ENCODE measurements at regions not wholly inside any gene's neighbourhood (a gene's known extent, or its start where the extent isn't known, plus 50 kb on each side); places are given as distances from the start of the nearest gene placed in this dataset.
"Not testable (repeated sequence)": the region's sequence is repeated elsewhere in the genome, so short reads cannot be mapped to it uniquely, and the experiment has no call there.

DNA sequence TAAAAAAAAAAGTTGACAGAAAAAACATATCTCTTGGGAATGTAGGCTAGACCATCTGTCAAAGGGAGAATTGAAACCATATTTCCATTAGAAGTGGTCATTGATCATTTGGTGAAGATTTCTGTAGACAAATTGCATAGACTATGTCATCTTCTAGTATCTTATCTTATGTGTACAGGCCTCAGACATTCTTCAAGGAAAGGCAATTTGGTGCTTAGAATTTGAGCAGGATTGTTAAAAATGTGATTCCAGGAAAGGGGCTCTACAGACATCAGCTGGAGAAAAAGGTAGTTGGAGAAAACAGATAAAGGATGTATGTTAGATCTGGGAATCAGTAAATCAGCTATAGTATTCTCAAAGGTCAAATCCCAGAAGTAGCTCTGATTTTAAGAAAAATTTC lies 627.1 kb downstream of the TMTC2 start:
- H3K4me3 ChIP-seq (ENCODE audit: low read length in 2 of 2): no peak overlapping the region
- H3K9me3 ChIP-seq (ENCODE audit: control insufficient read depth in 2 of 2, low read length in 2 of 2): no peaks in the 10 kb centered on the region
- H3K9ac ChIP-seq (ENCODE audit: low read depth in 1 of 2, low read length in 2 of 2): no peak overlapping the region
- H3K4me1 ChIP-seq (ENCODE audit: control insufficient read depth in 2 of 2, insufficient read depth in 2 of 2, low read length in 2 of 2): no peaks in the 10 kb centered on the region
- H3K27me3 ChIP-seq (ENCODE audit: control insufficient read depth in 2 of 2, insufficient read depth in 2 of 2, low read length in 2 of 2): no peaks in the 10 kb centered on the region
- no peaks in the 10 kb centered on the region for H3K36me3 ChIP-seq (ENCODE audit: control insufficient read depth in 2 of 2, insufficient read depth in 2 of 2, low read length in 2 of 2)
- H3K27ac ChIP-seq (ENCODE audit: low read depth in 2 of 2, low read length in 2 of 2): no peak overlapping the region

DNA sequence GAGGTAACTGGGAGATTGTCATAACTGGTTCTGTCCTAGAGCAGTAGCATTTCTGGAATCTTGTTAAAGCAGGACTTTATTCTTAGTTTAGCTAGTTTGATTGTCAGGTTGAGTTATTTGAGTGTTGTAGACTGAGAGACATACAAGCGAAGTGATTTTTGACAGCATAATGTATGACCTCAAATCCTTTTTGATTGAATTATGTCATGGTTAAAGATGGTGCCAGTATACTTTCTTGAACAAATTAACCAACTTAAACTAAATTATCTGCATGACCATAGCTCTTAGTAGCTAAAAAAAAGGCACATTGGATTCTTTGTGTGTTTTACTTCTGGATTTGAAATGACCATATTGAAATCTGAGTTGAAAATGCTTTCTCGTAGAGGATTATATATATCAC lies 626.6 kb downstream of the TMTC2 start:
- no peak overlapping the region for H3K4me3 ChIP-seq (ENCODE audit: low read length in 2 of 2)
- H3K9ac ChIP-seq (ENCODE audit: low read depth in 1 of 2, low read length in 2 of 2): no peak overlapping the region
- no peaks in the 10 kb centered on the region for H3K4me1 ChIP-seq (ENCODE audit: control insufficient read depth in 2 of 2, insufficient read depth in 2 of 2, low read length in 2 of 2)
- no peaks in the 10 kb centered on the region for H3K9me3 ChIP-seq (ENCODE audit: control insufficient read depth in 2 of 2, low read length in 2 of 2)
- H3K27me3 ChIP-seq (ENCODE audit: control insufficient read depth in 2 of 2, insufficient read depth in 2 of 2, low read length in 2 of 2): no peaks in the 10 kb centered on the region
- H3K27ac ChIP-seq (ENCODE audit: low read depth in 2 of 2, low read length in 2 of 2): no peak overlapping the region
- H3K36me3 ChIP-seq (ENCODE audit: control insufficient read depth in 2 of 2, insufficient read depth in 2 of 2, low read length in 2 of 2): no peaks in the 10 kb centered on the region

DNA sequence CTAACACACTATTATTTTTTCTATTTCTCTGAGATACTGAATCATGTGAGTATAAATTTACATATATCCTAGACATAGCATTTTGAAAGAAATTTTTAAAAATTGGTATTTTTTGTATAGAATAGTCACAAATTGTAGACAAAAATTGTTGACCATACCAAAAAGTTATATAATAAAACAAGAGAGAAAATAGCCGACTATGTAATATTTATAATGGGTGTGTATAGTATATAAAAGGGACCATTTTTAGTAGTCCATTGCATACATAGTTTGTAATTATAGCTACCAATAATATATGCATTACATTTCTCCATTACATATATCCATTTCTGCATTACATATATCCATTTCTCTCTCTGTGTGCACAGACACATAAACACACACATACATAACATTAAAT lies 590.2 kb downstream of the TMTC2 start:
- no peaks in the 10 kb centered on the region for H3K4me1 ChIP-seq (ENCODE audit: control insufficient read depth in 2 of 2, insufficient read depth in 2 of 2, low read length in 2 of 2)
- H3K4me3 ChIP-seq (ENCODE audit: low read length in 2 of 2): no peak overlapping the region
- no peaks in the 10 kb centered on the region for H3K9me3 ChIP-seq (ENCODE audit: control insufficient read depth in 2 of 2, low read length in 2 of 2)
- H3K36me3 ChIP-seq (ENCODE audit: control insufficient read depth in 2 of 2, insufficient read depth in 2 of 2, low read length in 2 of 2): no peaks in the 10 kb centered on the region
- no peaks in the 10 kb centered on the region for H3K27me3 ChIP-seq (ENCODE audit: control insufficient read depth in 2 of 2, insufficient read depth in 2 of 2, low read length in 2 of 2)
- no peak overlapping the region for H3K27ac ChIP-seq (ENCODE audit: low read depth in 2 of 2, low read length in 2 of 2)
- no peak overlapping the region for H3K9ac ChIP-seq (ENCODE audit: low read depth in 1 of 2, low read length in 2 of 2)

DNA sequence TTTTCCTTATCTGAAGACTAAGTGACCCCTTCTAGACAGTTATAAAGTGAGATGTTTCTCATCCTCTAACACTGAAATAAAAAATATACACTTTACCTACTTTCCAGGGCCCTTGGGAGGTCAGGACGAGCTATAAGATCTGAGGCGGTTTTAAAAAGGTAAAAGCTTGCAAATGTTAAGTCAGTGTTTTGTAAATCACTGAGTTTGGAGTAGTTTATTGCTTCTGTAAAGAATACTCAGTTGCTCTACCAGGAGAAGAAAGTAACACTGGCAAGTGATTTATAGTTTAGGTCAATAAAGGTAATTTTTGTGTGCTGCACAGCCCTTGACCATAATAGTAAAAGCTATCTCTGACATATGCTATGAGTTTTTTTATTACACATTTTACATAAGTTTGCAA lies 584.5 kb downstream of the TMTC2 start:
- Histone ChIP-seq H3K27ac (ENCODE audit: low read depth in 2 of 2, low read length in 2 of 2) (no peak overlapping the region), H3K4me1 (ENCODE audit: control insufficient read depth in 2 of 2, insufficient read depth in 2 of 2, low read length in 2 of 2) (no peaks in the 10 kb centered on the region), H3K4me3 (ENCODE audit: low read length in 2 of 2) (no peak overlapping the region), H3K9me3 (ENCODE audit: control insufficient read depth in 2 of 2, low read length in 2 of 2) (no peaks in the 10 kb centered on the region), H3K9ac (ENCODE audit: low read depth in 1 of 2, low read length in 2 of 2) (no peak overlapping the region), H3K36me3 (ENCODE audit: control insufficient read depth in 2 of 2, insufficient read depth in 2 of 2, low read length in 2 of 2) (no peaks in the 10 kb centered on the region), H3K27me3 (ENCODE audit: control insufficient read depth in 2 of 2, insufficient read depth in 2 of 2, low read length in 2 of 2) (no peaks in the 10 kb centered on the region)

DNA sequence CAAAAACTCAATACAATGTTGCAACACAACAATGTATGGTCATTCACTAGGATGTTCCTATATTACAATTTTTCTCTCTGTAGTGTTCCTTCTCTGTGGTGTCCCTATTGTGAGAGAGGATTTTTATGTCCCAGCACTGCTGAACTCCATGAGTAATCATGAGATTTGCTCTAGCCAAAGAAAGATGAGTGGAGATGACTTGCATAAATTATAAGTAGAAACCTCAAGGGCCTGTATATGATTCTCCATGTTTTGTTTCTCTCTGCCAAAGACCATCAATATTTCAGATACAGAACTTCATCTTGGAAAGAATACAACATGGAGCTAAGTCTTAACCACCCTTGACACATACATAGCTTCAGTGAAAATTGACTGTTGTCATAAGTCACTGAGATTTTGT lies 579.1 kb downstream of the TMTC2 start:
- H3K36me3 ChIP-seq (ENCODE audit: control insufficient read depth in 2 of 2, insufficient read depth in 2 of 2, low read length in 2 of 2): no peaks in the 10 kb centered on the region
- no peak overlapping the region for H3K9ac ChIP-seq (ENCODE audit: low read depth in 1 of 2, low read length in 2 of 2)
- H3K27ac ChIP-seq (ENCODE audit: low read depth in 2 of 2, low read length in 2 of 2): no peak overlapping the region
- no peak overlapping the region for H3K4me3 ChIP-seq (ENCODE audit: low read length in 2 of 2)
- no peaks in the 10 kb centered on the region for H3K27me3 ChIP-seq (ENCODE audit: control insufficient read depth in 2 of 2, insufficient read depth in 2 of 2, low read length in 2 of 2)
- H3K9me3 ChIP-seq (ENCODE audit: control insufficient read depth in 2 of 2, low read length in 2 of 2): no peaks in the 10 kb centered on the region
- no peaks in the 10 kb centered on the region for H3K4me1 ChIP-seq (ENCODE audit: control insufficient read depth in 2 of 2, insufficient read depth in 2 of 2, low read length in 2 of 2)

DNA sequence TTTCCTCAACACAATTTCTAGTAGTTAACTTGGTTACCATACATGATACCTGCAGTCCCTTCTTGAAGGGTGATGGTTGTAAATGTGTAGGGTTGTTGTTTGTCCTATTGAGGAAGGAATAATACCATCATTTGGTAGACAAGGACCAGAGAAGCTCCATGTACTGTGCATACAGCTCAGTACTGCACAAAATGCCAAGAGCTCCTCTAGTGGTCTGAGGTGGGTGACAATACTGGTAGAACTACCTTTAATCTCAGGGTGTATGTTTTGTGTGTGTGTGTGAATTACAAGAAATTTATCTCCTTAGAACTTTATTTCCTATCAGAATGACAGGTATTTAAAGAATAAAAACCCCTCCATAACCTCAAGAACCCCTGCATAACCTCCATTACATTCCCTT lies 575.3 kb downstream of the TMTC2 start:
- Histone ChIP-seq H3K9me3 (ENCODE audit: control insufficient read depth in 2 of 2, low read length in 2 of 2) (no peaks in the 10 kb centered on the region), H3K4me1 (ENCODE audit: control insufficient read depth in 2 of 2, insufficient read depth in 2 of 2, low read length in 2 of 2) (no peaks in the 10 kb centered on the region), H3K27ac (ENCODE audit: low read depth in 2 of 2, low read length in 2 of 2) (no peak overlapping the region), H3K4me3 (ENCODE audit: low read length in 2 of 2) (no peak overlapping the region), H3K27me3 (ENCODE audit: control insufficient read depth in 2 of 2, insufficient read depth in 2 of 2, low read length in 2 of 2) (no peaks in the 10 kb centered on the region), H3K9ac (ENCODE audit: low read depth in 1 of 2, low read length in 2 of 2) (no peak overlapping the region), H3K36me3 (ENCODE audit: control insufficient read depth in 2 of 2, insufficient read depth in 2 of 2, low read length in 2 of 2) (no peaks in the 10 kb centered on the region)

DNA sequence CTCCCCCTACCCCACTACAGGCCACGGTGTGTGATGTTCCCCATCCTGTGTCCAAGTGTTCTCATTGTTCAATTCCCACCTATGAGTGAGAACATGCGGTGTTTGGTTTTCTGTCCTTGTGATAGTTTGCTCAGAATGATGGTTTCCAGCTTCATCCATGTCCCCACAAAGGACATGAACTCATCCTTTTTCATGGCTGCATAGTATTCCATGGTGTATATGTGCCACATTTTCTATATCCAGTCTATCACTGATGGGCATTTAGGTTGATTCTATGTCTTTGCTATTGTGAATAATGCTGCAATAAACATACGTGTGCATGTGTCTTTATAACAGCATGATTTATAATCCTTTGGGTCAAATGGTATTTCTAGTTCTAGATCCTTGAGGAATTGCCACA lies 573.4 kb downstream of the TMTC2 start:
- H3K4me3 ChIP-seq (ENCODE audit: low read length in 2 of 2); H3K27me3 ChIP-seq (ENCODE audit: control insufficient read depth in 2 of 2, insufficient read depth in 2 of 2, low read length in 2 of 2); H3K4me1 ChIP-seq (ENCODE audit: control insufficient read depth in 2 of 2, insufficient read depth in 2 of 2, low read length in 2 of 2); H3K36me3 ChIP-seq (ENCODE audit: control insufficient read depth in 2 of 2, insufficient read depth in 2 of 2, low read length in 2 of 2); H3K9me3 ChIP-seq (ENCODE audit: control insufficient read depth in 2 of 2, low read length in 2 of 2); H3K27ac ChIP-seq (ENCODE audit: low read depth in 2 of 2, low read length in 2 of 2); H3K9ac ChIP-seq (ENCODE audit: low read depth in 1 of 2, low read length in 2 of 2): not testable (repeated sequence)

DNA sequence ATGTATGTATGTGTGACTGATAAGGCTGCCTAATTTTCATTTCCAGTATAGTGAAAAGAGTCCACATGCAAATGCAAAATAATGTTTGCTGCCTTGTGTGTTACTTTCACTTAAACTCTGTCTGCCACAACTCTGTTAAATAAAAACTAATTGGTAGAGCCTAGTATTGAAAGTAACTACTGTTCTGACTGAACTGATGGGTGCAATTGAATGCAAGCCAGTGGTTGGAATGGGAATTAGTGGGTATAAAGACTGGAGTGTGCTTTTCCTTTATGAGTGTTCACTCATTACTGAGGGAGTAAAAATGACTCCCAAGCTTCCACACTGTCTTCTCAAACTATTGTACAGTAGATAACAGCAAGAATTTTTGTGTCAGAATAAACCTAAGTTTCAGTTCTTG lies 571.0 kb downstream of the TMTC2 start:
- H3K4me3 ChIP-seq (ENCODE audit: low read length in 2 of 2): no peak overlapping the region
- no peaks in the 10 kb centered on the region for H3K4me1 ChIP-seq (ENCODE audit: control insufficient read depth in 2 of 2, insufficient read depth in 2 of 2, low read length in 2 of 2)
- no peak overlapping the region for H3K27ac ChIP-seq (ENCODE audit: low read depth in 2 of 2, low read length in 2 of 2)
- no peak overlapping the region for H3K9ac ChIP-seq (ENCODE audit: low read depth in 1 of 2, low read length in 2 of 2)
- no peaks in the 10 kb centered on the region for H3K27me3 ChIP-seq (ENCODE audit: control insufficient read depth in 2 of 2, insufficient read depth in 2 of 2, low read length in 2 of 2)
- H3K9me3 ChIP-seq (ENCODE audit: control insufficient read depth in 2 of 2, low read length in 2 of 2): no peaks in the 10 kb centered on the region
- no peaks in the 10 kb centered on the region for H3K36me3 ChIP-seq (ENCODE audit: control insufficient read depth in 2 of 2, insufficient read depth in 2 of 2, low read length in 2 of 2)

DNA sequence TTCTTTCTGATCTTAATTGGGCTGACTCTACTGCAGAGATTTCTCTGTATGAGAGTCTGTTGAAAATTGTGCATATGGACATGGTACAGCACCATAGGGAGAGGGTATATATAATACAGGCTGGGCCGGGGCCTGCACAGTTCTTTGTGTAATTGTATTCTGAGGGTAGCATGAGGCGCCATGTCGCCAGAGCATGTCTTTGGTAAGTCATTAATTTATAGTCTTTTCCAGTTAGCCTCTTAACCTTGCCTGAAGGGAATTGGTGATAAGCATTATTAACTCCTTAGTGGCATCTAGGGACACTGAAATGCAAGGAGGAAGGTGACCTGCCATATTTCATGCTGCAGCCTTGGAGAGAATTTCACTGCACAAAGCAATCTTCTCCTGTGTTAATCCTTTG lies 569.9 kb downstream of the TMTC2 start:
- Histone ChIP-seq H3K9ac (ENCODE audit: low read depth in 1 of 2, low read length in 2 of 2) (no peak overlapping the region), H3K9me3 (ENCODE audit: control insufficient read depth in 2 of 2, low read length in 2 of 2) (no peaks in the 10 kb centered on the region), H3K27me3 (ENCODE audit: control insufficient read depth in 2 of 2, insufficient read depth in 2 of 2, low read length in 2 of 2) (no peaks in the 10 kb centered on the region), H3K4me3 (ENCODE audit: low read length in 2 of 2) (no peak overlapping the region), H3K27ac (ENCODE audit: low read depth in 2 of 2, low read length in 2 of 2) (no peak overlapping the region), H3K4me1 (ENCODE audit: control insufficient read depth in 2 of 2, insufficient read depth in 2 of 2, low read length in 2 of 2) (no peaks in the 10 kb centered on the region), H3K36me3 (ENCODE audit: control insufficient read depth in 2 of 2, insufficient read depth in 2 of 2, low read length in 2 of 2) (no peaks in the 10 kb centered on the region)

DNA sequence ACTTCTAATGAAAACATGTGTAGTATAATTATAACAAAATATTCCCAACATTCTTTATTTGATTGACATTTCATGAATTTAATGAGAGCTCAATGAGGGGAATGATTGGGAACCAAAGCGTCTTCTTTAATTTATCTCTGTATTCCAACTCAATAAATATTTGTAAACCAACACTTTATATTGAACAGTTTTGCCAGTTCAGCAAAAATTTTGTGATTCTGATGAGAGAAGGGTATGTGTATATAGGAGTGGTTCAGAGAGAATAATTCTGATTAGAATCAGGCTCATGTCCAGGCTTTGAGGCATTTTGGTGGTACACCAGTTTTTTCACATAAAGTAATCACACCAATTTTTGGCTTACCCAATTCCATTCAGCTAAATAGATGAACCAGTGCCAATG lies 564.2 kb downstream of the TMTC2 start:
- H3K36me3 ChIP-seq (ENCODE audit: control insufficient read depth in 2 of 2, insufficient read depth in 2 of 2, low read length in 2 of 2): no peaks in the 10 kb centered on the region
- H3K4me3 ChIP-seq (ENCODE audit: low read length in 2 of 2): no peak overlapping the region
- no peaks in the 10 kb centered on the region for H3K27me3 ChIP-seq (ENCODE audit: control insufficient read depth in 2 of 2, insufficient read depth in 2 of 2, low read length in 2 of 2)
- no peak overlapping the region for H3K27ac ChIP-seq (ENCODE audit: low read depth in 2 of 2, low read length in 2 of 2)
- no peaks in the 10 kb centered on the region for H3K9me3 ChIP-seq (ENCODE audit: control insufficient read depth in 2 of 2, low read length in 2 of 2)
- H3K4me1 ChIP-seq (ENCODE audit: control insufficient read depth in 2 of 2, insufficient read depth in 2 of 2, low read length in 2 of 2): no peaks in the 10 kb centered on the region
- no peak overlapping the region for H3K9ac ChIP-seq (ENCODE audit: low read depth in 1 of 2, low read length in 2 of 2)

DNA sequence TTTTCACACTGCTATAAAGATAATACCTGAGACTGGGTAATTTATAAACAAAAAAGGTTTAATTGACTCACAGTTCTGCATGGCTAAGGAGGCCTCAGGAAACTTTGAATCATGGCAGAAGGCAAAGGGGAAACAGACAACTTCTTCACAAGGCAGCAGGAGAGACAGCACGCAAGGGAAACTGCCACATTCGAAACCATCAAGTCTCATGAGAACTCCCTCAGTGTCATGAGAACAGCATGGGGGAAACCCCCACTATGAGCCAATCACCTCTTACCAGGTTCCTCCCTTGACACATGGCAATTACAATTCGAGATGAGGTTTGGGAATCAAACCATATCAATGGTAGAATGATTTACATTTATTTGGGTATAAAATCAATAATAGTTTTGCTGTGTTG lies 558.5 kb downstream of the TMTC2 start:
- no peaks in the 10 kb centered on the region for H3K4me1 ChIP-seq (ENCODE audit: control insufficient read depth in 2 of 2, insufficient read depth in 2 of 2, low read length in 2 of 2)
- no peaks in the 10 kb centered on the region for H3K9me3 ChIP-seq (ENCODE audit: control insufficient read depth in 2 of 2, low read length in 2 of 2)
- H3K27me3 ChIP-seq (ENCODE audit: control insufficient read depth in 2 of 2, insufficient read depth in 2 of 2, low read length in 2 of 2): no peaks in the 10 kb centered on the region
- H3K9ac ChIP-seq (ENCODE audit: low read depth in 1 of 2, low read length in 2 of 2): no peak overlapping the region
- H3K36me3 ChIP-seq (ENCODE audit: control insufficient read depth in 2 of 2, insufficient read depth in 2 of 2, low read length in 2 of 2): no peaks in the 10 kb centered on the region
- no peak overlapping the region for H3K4me3 ChIP-seq (ENCODE audit: low read length in 2 of 2)
- H3K27ac ChIP-seq (ENCODE audit: low read depth in 2 of 2, low read length in 2 of 2): no peak overlapping the region
